CD4-positive, alpha-beta T cell (primary cell): ENCODE measurements at regions not wholly inside any gene's neighbourhood (a gene's known extent, or its start where the extent isn't known, plus 50 kb on each side); places are given as distances from the start of the nearest gene placed in this dataset.

Experiments used
- ATAC-seq: fragments of 200-7000 bp; cut with Tn5 transposase; one replicate; pipeline ENCODE4 v1.10.0; 2022; ENCODE audit warnings: mild to moderate bottlenecking; ENCODE audit not compliant: poor library complexity
- CTCF ChIA-PET: fragments of 350-600 bp; sonication (Branson Sonifier 250); formaldehyde crosslinking; loops from one replicate; lab custom pipeline; 2021; ENCODE audit warnings: antibody characterized with exemption, inconsistent platforms; lab: Charles Lee
- POLR2A ChIA-PET: fragments of 350-600 bp; sonication (Branson Sonifier 250); formaldehyde crosslinking; loops from one replicate; lab custom pipeline; 2021; ENCODE audit warnings: antibody characterized with exemption, inconsistent platforms; lab: Charles Lee
- DNase-seq, 14 experiments: peaks; one replicate each; pipeline ENCODE4 v3.0.0-alpha.2; 2013 to 2020; ENCODE audit warnings: mixed read lengths in 2 of 14
- H3K27ac ChIP-seq, 2 donors: one replicate each; pipeline versions ENCODE4 v1.5.1 to v1.7.0; 2013; ENCODE audit warnings: low read length in 2 of 2, low read depth in 1 of 2, mild to moderate bottlenecking in 1 of 2
- H3K27me3 ChIP-seq, 2 experiments: 1 replicate in 1 of 2; 2 replicates in 1 of 2; pipeline versions ENCODE4 v1.6.1 to v1.7.0; 2013; ENCODE audit warnings: low read length in 2 of 2, control low read depth in 1 of 2, mild to moderate bottlenecking in 1 of 2, moderate library complexity in 1 of 2; ENCODE audit not compliant: insufficient read depth in 2 of 2, control insufficient read depth in 1 of 2
- H3K36me3 ChIP-seq: one replicate; pipeline ENCODE4 v1.6.1; 2013; ENCODE audit warnings: low read length, control low read depth; ENCODE audit not compliant: insufficient read depth
- H3K4me1 ChIP-seq: one replicate; pipeline ENCODE4 v1.6.1; 2013; ENCODE audit warnings: low read length, control low read depth; ENCODE audit not compliant: insufficient read depth
- H3K4me3 ChIP-seq: one replicate; pipeline ENCODE4 v1.5.1; 2013; ENCODE audit warnings: mild to moderate bottlenecking, low read length, moderate library complexity
- H3K9me3 ChIP-seq, 2 experiments: 1 replicate in 1 of 2; 2 replicates in 1 of 2; pipeline versions ENCODE4 v1.6.1 to v1.7.0; 2013; ENCODE audit warnings: low read length in 2 of 2, mild to moderate bottlenecking in 2 of 2, control low read depth in 1 of 2, moderate library complexity in 1 of 2; ENCODE audit not compliant: control insufficient read depth in 1 of 2, insufficient read depth in 1 of 2
- H3K27ac Mint-ChIP-seq: one replicate; pipeline ENCODE4 v1.8.0; 2020; ENCODE audit warnings: mixed read lengths
- H3K27me3 Mint-ChIP-seq: one replicate; pipeline ENCODE4 v1.8.0; 2021; ENCODE audit warnings: mixed read lengths
- H3K36me3 Mint-ChIP-seq: one replicate; pipeline ENCODE4 v1.8.0; 2021; ENCODE audit warnings: low read depth, mixed read lengths
- H3K4me1 Mint-ChIP-seq: one replicate; pipeline ENCODE4 v1.8.0; 2021; ENCODE audit warnings: low read depth, mixed read lengths
- H3K4me3 Mint-ChIP-seq: one replicate; pipeline ENCODE4 v1.8.0; 2020; ENCODE audit warnings: mild to moderate bottlenecking, mixed read lengths
- H3K9me3 Mint-ChIP-seq: one replicate; pipeline ENCODE4 v1.8.0; 2020; ENCODE audit warnings: mixed read lengths
- intact Hi-C, 2 experiments: fragments of 100-400 bp; cut with DNase I in 1 of 2; cut with micrococcal nuclease in 1 of 2; formaldehyde crosslinking; loops; one replicate each; pipeline versions ENCODE4 v1.15.1 to v1.9.0; 2023 to 2025; cut with DNase I, micrococcal nuclease
- TF ChIP-seq, protein P1 (sequence below): fragments of 200-600 bp; IDR thresholded peaks from one replicate; pipeline ENCODE4 v1.8.0; 2022; ENCODE audit warnings: antibody characterized with exemption, mild to moderate bottlenecking

DNA sequence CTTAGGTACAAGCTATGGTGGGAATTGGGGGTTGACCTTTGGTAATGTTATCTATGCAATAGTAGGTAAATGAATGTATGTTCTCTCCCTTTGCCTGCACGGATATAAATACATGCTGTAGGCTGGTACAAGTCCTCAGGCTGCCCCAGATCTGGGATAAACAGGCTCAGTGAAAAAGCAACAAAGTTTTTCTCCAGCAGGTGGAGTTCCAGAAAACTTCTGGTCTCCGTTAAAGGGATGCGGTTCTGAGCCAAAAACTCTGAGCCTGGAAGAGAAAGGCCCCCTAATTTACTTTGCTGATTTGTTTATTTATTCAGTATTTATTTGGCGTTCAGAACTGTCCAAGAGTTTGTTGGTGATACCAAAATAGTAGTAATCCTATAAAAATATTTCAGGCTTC, 204.7 kb downstream of the ADRA2A start:
- Mint-ChIP-seq H3K4me3 (no peak overlapping the region), H3K9me3 (no peaks in the 10 kb centered on the region), H3K27ac (no peak overlapping the region), H3K36me3 (no peaks in the 10 kb centered on the region), H3K4me1 (no peaks in the 10 kb centered on the region), H3K27me3 (peaks cover 15% of the 10 kb centered on the region)
- no peak for ATAC-seq
- Histone ChIP-seq H3K9me3 (no peaks in the 10 kb centered on the region), H3K36me3 (no peaks in the 10 kb centered on the region), H3K27me3 (no peaks in the 10 kb centered on the region), H3K27ac (no peak overlapping the region), H3K4me1 (no peaks in the 10 kb centered on the region), H3K4me3 (no peak overlapping the region)
- ChIA-PET CTCF (no interaction called here), POLR2A (no interaction called here)
- no peak for DNase-seq
- intact Hi-C loops = no loop called here
- TF ChIP-seq, protein P1, sequence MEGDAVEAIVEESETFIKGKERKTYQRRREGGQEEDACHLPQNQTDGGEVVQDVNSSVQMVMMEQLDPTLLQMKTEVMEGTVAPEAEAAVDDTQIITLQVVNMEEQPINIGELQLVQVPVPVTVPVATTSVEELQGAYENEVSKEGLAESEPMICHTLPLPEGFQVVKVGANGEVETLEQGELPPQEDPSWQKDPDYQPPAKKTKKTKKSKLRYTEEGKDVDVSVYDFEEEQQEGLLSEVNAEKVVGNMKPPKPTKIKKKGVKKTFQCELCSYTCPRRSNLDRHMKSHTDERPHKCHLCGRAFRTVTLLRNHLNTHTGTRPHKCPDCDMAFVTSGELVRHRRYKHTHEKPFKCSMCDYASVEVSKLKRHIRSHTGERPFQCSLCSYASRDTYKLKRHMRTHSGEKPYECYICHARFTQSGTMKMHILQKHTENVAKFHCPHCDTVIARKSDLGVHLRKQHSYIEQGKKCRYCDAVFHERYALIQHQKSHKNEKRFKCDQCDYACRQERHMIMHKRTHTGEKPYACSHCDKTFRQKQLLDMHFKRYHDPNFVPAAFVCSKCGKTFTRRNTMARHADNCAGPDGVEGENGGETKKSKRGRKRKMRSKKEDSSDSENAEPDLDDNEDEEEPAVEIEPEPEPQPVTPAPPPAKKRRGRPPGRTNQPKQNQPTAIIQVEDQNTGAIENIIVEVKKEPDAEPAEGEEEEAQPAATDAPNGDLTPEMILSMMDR = no peak

DNA sequence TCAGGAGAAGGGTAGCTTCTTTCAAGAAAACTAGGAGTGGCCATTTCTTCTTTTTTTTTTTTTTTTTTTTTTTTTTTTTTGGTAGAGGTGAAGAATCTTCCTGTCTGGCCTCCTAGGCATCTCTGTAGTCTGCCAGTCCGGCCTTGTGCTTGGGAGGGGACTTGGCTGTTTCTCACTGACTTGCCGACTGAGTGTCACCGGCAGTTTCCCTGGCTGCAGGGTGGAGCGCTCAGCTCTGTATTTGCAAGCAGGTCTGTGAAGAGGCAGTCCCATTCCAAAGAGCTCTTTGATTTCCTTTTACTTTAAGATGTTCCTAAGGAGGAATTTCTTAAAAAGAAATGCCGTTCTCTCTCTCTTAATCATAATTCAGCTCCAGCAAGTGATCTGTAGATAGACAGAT, 212.6 kb downstream of the ADRA2A start:
- TF ChIP-seq, protein P1 = no peak
- no peaks in the 10 kb centered on the region for H3K4me1 ChIP-seq
- ChIA-PET CTCF (no interaction called here), POLR2A (interaction anchor here (0.6 kb wide), 1 partner anchor 45 kb away, joined by 4 read pairs; no protein-coding TSS in a partner anchor)
- Mint-ChIP-seq H3K36me3 (no peaks in the 10 kb centered on the region), H3K4me1 (no peaks in the 10 kb centered on the region), H3K4me3 (no peak overlapping the region), H3K27me3 (peaks cover 10% of the 10 kb centered on the region), H3K27ac (no peak overlapping the region), H3K9me3 (no peaks in the 10 kb centered on the region)
- no peaks in the 10 kb centered on the region for H3K36me3 ChIP-seq
- no peak for DNase-seq
- H3K27ac ChIP-seq = no peak overlapping the region
- no peaks in the 10 kb centered on the region for H3K9me3 ChIP-seq
- H3K4me3 ChIP-seq = no peak overlapping the region
- intact Hi-C loops = no loop called here
- H3K27me3 ChIP-seq = no peaks in the 10 kb centered on the region
- ATAC-seq = no peak

DNA sequence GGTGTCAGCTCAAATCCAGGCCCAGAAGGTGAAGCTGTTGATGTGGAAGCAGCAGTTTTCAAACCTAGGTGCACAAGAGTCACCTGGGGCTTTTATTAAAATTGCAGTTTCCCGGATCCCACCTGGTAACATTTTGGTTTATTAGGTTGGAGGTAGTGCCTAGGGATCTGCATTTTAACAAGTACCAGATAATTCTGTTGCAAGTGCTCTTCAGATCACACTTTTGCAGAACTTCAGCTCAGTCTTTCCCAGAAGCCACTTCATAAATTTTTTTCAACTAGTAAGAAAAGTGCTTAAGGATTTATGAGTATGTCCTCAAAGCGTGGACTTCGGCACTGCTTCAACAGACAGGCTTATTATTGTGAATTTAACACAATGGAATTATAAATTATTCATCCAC, 213.8 kb downstream of the ADRA2A start:
- Mint-ChIP-seq H3K9me3 (no peaks in the 10 kb centered on the region), H3K4me3 (no peak overlapping the region), H3K36me3 (no peaks in the 10 kb centered on the region), H3K27ac (no peak overlapping the region), H3K4me1 (no peaks in the 10 kb centered on the region), H3K27me3 (peaks cover 16% of the 10 kb centered on the region)
- ATAC-seq (no peak), DNase-seq (no peak)
- TF ChIP-seq, protein P1 = no peak
- no peak overlapping the region for H3K27ac ChIP-seq
- H3K36me3 ChIP-seq = no peaks in the 10 kb centered on the region
- H3K27me3 ChIP-seq = no peaks in the 10 kb centered on the region
- no peaks in the 10 kb centered on the region for H3K9me3 ChIP-seq
- ChIA-PET CTCF (no interaction called here), POLR2A (no interaction called here)
- intact Hi-C loops = no loop called here
- no peaks in the 10 kb centered on the region for H3K4me1 ChIP-seq
- H3K4me3 ChIP-seq = no peak overlapping the region
